ENCODE measurements at regions not wholly inside any gene's neighbourhood (a gene's known extent, or its start where the extent isn't known, plus 50 kb on each side); places are given as distances from the start of the nearest gene placed in this dataset.

- TF ChIP-seq CTCF (conservative IDR thresholded peaks at IDR 0.05; ENCODE audit: low read length) (no peak), EZH2phosphoT487 (IDR thresholded peaks at IDR 0.05; ENCODE audit: borderline replicate concordance) (no peak)
These were observed 1468.1 kb downstream of the PCDH9 start for GRCh38 chr13:65762012-65762411.

All from Loucy (cell line).